CD8-positive, alpha-beta memory T cell (primary cell): ENCODE measurements at regions not wholly inside any gene's neighbourhood (a gene's known extent, or its start where the extent isn't known, plus 50 kb on each side); places are given as distances from the start of the nearest gene placed in this dataset.
A peak's percentile ranks its signal among the peaks of the same experiment; 100 is the strongest.

ENCODE experiments used
- CTCF ChIA-PET: fragments of 350-600 bp; sonication (Branson Sonifier 250); formaldehyde crosslinking; loops from one replicate; lab custom pipeline; 2021; ENCODE audit warnings: antibody characterized with exemption; lab: Charles Lee
- POLR2A ChIA-PET: fragments of 350-600 bp; sonication (Branson Sonifier 250); formaldehyde crosslinking; loops from one replicate; lab custom pipeline; 2021; ENCODE audit warnings: antibody characterized with exemption; lab: Charles Lee
- DNase-seq, 5 donors: peaks; one replicate each; pipeline versions ENCODE4 v3.0.0 to v3.0.0-alpha.2; 2020 to 2022; ENCODE audit warnings: mixed read lengths in 1 of 5
- H3K27ac ChIP-seq: one replicate; pipeline ENCODE4 v1.7.0; 2013; ENCODE audit warnings: low read depth, mild to moderate bottlenecking, low read length, moderate library complexity
- H3K27me3 ChIP-seq: 2 replicates; pipeline ENCODE4 v1.7.0; 2013; ENCODE audit warnings: low read length, mild to moderate bottlenecking; ENCODE audit not compliant: insufficient read depth, poor library complexity, severe bottlenecking
- H3K36me3 ChIP-seq: 2 replicates; pipeline ENCODE4 v1.7.0; 2013; ENCODE audit warnings: mild to moderate bottlenecking, low read length, moderate library complexity; ENCODE audit not compliant: insufficient read depth
- H3K4me1 ChIP-seq: 2 replicates; pipeline ENCODE4 v1.7.0; 2013; ENCODE audit warnings: mild to moderate bottlenecking, low read length, moderate library complexity; ENCODE audit not compliant: insufficient read depth
- H3K4me3 ChIP-seq: 2 replicates; pipeline ENCODE4 v1.7.0; 2013; ENCODE audit warnings: mild to moderate bottlenecking, low read length
- H3K9me3 ChIP-seq: 2 replicates; pipeline ENCODE4 v1.7.0; 2013; ENCODE audit warnings: mild to moderate bottlenecking, low read length
- H3K27ac Mint-ChIP-seq, 8 donors: one replicate each; pipeline ENCODE4 v1.8.0; 2020 to 2021; ENCODE audit warnings: mixed read lengths in 8 of 8, mild to moderate bottlenecking in 6 of 8, inconsistent platforms in 3 of 8, moderate library complexity in 3 of 8
- H3K27me3 Mint-ChIP-seq, 2 donors: one replicate each; pipeline ENCODE4 v1.8.0; 2020 to 2021; ENCODE audit warnings: mixed read lengths in 2 of 2, mild to moderate bottlenecking in 1 of 2, moderate library complexity in 1 of 2
- H3K36me3 Mint-ChIP-seq, 3 donors: one replicate each; pipeline ENCODE4 v1.8.0; 2020 to 2021; ENCODE audit warnings: mixed read lengths in 3 of 3, inconsistent platforms in 1 of 3, mild to moderate bottlenecking in 1 of 3
- H3K4me1 Mint-ChIP-seq, 3 donors: one replicate each; pipeline ENCODE4 v1.8.0; 2020 to 2021; ENCODE audit warnings: mixed read lengths in 3 of 3, inconsistent platforms in 1 of 3, mild to moderate bottlenecking in 1 of 3
- H3K4me3 Mint-ChIP-seq, 7 donors: one replicate each; pipeline ENCODE4 v1.8.0; 2020 to 2021; ENCODE audit warnings: mixed read lengths in 7 of 7, mild to moderate bottlenecking in 6 of 7, moderate library complexity in 4 of 7, inconsistent platforms in 2 of 7
- H3K9me3 Mint-ChIP-seq, 5 donors: one replicate each; pipeline ENCODE4 v1.8.0; 2020 to 2022; ENCODE audit warnings: mixed read lengths in 5 of 5, mild to moderate bottlenecking in 3 of 5, moderate library complexity in 2 of 5, inconsistent platforms in 1 of 5

DNA sequence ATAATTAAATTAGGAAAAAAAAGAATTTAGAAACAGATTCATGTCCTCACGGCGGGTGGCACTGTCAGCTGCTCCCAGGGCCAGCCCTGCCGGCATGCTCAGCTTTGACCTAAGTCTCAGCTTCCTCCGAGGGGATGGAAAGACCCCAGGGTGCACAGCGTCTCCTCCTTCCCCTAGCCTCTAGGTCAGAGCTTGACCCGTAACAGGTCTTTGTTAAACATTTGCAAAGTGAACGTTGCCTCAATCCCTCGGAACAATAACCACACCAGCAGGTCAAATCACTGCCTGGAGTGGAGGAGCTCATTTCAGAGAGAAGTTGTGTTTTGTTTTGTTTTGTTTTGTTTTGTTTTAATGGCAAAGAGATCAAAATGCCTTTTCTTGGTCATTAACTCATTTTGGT, 171.3 kb downstream of the TMEM18 start:
- H3K36me3 ChIP-seq = no peaks in the 10 kb centered on the region
- H3K4me1 ChIP-seq = no peaks in the 10 kb centered on the region
- H3K4me3 ChIP-seq = no peak overlapping the region
- Mint-ChIP-seq H3K36me3 (no peaks in the 10 kb centered on the region), H3K4me1 (no peaks in the 10 kb centered on the region), H3K27ac (no peak overlapping the region), H3K4me3 (no peak overlapping the region), H3K27me3 (peaks cover 2 to 19% of the 10 kb centered on the region in 2 donors), H3K9me3 (peaks cover 0 to 2% (median 0%) of the 10 kb centered on the region in 5 donors)
- H3K27ac ChIP-seq = no peak overlapping the region
- no peaks in the 10 kb centered on the region for H3K9me3 ChIP-seq
- no peaks in the 10 kb centered on the region for H3K27me3 ChIP-seq
- no peak for DNase-seq
- POLR2A ChIA-PET = no interaction called here
- CTCF ChIA-PET = no interaction called here

- Histone ChIP-seq H3K9me3 (no peaks in the 10 kb centered on the region), H3K27me3 (no peaks in the 10 kb centered on the region), H3K4me3 (no peak overlapping the region), H3K36me3 (no peaks in the 10 kb centered on the region), H3K27ac (no peak overlapping the region), H3K4me1 (no peaks in the 10 kb centered on the region)
- ChIA-PET POLR2A (no interaction called here), CTCF (no interaction called here)
- DNase-seq = no peak
- Mint-ChIP-seq H3K27me3 (peaks cover 4 to 19% of the 10 kb centered on the region in 2 donors), H3K36me3 (no peaks in the 10 kb centered on the region), H3K4me3 (no peak overlapping the region), H3K9me3 (no peaks in the 10 kb centered on the region), H3K4me1 (no peaks in the 10 kb centered on the region), H3K27ac (no peak overlapping the region)
Measured at GRCh38 chr2:503288-503999, 173.8 kb downstream of the TMEM18 start.

DNA sequence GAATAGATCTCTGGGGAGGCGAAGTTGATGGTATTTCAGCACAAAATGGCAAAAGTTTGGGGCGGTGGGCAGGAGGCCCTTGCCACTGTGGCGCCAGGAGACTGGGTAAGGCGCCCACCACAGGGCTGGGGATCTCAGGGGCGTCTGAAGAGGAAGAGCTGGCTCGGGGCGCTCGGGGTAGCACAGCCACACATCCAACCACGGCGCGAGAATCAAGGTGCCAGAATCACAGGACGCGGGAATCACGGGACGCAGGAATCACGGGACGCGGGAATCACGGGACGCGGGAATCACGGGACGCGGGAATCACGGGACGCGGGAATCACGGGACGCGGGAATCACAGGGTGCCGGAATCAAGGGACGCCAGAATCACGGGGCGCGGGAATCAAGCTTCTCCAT, 174.4 kb downstream of the TMEM18 start:
- Mint-ChIP-seq H3K36me3 (no peaks in the 10 kb centered on the region), H3K27me3 (peaks cover 4 to 19% of the 10 kb centered on the region in 2 donors), H3K27ac (no peak overlapping the region), H3K4me3 (no peak overlapping the region), H3K4me1 (no peaks in the 10 kb centered on the region), H3K9me3 (no peaks in the 10 kb centered on the region)
- H3K27me3 ChIP-seq = no peaks in the 10 kb centered on the region
- DNase-seq = no peak
- CTCF ChIA-PET = no interaction called here
- no peaks in the 10 kb centered on the region for H3K4me1 ChIP-seq
- no peak overlapping the region for H3K27ac ChIP-seq
- POLR2A ChIA-PET = no interaction called here
- no peak overlapping the region for H3K4me3 ChIP-seq
- no peaks in the 10 kb centered on the region for H3K9me3 ChIP-seq
- H3K36me3 ChIP-seq = no peaks in the 10 kb centered on the region

DNA sequence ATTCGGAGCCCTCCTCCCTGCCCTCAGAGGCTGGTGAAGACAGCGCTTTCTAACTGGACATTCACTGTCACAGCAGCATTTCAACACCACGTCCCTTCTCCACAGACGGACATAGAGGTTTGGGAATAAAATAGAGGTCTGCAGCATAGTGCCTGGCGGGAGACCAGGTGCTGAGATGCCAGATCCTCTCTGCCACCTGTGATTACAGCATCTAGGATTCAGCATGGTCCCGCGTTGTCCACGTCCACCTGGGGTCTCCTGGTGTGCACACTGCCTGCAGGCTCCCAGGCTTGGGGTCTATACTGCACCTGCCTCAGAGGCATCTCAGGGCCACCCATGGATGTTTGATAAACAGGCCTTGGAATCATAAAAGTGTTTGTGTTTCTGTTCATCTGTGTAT, 175.5 kb downstream of the TMEM18 start:
- Mint-ChIP-seq H3K4me1 (peaks cover 0 to 2% (median 0%) of the 10 kb centered on the region in 3 donors), H3K27me3 (peaks cover 4 to 23% of the 10 kb centered on the region in 2 donors), H3K9me3 (no peaks in the 10 kb centered on the region), H3K4me3 (no peak overlapping the region), H3K36me3 (no peaks in the 10 kb centered on the region), H3K27ac (no peak overlapping the region)
- no peak for DNase-seq
- Histone ChIP-seq H3K36me3 (no peaks in the 10 kb centered on the region), H3K9me3 (no peaks in the 10 kb centered on the region), H3K27me3 (no peaks in the 10 kb centered on the region), H3K4me3 (no peak overlapping the region), H3K4me1 (no peaks in the 10 kb centered on the region), H3K27ac (no peak overlapping the region)
- CTCF ChIA-PET = no interaction called here
- POLR2A ChIA-PET = no interaction called here

DNA sequence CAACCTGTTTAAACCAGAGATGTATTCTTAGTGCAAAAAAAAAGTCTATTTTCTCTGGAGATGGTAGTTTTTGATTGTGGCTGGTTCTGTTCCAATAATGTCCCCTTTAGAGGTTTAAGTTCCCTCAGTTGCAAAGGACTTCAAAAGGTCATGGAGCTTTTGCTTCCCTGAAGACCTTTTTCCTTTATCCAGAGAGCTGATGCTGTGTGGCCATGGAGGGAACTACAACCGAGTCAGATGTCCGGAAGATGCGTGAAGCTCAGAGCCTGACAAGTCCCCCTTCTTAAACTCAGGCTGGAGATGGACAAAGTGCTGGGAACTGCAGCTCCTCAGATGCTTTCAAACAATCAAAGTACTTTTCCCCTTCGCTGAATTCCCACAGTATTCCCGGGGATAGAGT, 176.1 kb downstream of the TMEM18 start:
- no peak overlapping the region for H3K27ac Mint-ChIP-seq
- no peaks in the 10 kb centered on the region for H3K9me3 Mint-ChIP-seq
- peaks cover 4 to 23% of the 10 kb centered on the region in 2 donors for H3K27me3 Mint-ChIP-seq
- Histone ChIP-seq H3K9me3 (no peaks in the 10 kb centered on the region), H3K4me3 (no peak overlapping the region), H3K36me3 (no peaks in the 10 kb centered on the region), H3K4me1 (no peaks in the 10 kb centered on the region), H3K27ac (no peak overlapping the region), H3K27me3 (no peaks in the 10 kb centered on the region)
- H3K4me3 Mint-ChIP-seq = no peak overlapping the region
- ChIA-PET POLR2A (no interaction called here), CTCF (no interaction called here)
- no peak for DNase-seq
- H3K36me3 Mint-ChIP-seq = no peaks in the 10 kb centered on the region
- H3K4me1 Mint-ChIP-seq = peaks cover 0 to 2% (median 0%) of the 10 kb centered on the region in 3 donors

DNA sequence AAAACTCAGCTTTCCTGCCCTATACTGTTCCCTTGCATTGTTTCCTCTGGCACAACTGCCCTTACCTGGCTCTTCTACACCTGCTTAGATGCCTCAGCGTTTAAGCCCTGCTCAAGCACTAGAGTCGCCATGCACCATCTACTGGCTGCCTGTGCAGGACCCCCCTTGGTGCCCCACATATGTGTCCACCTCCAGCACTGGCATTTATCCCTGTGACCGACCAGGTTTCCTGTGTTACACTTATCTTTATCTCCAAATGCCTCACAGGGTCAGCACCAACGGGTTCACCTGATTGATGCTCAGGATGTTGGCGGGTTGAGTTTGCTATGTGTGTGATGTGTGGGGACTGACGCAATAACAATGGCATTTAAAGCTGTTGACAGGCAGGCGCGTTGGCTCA, 177.5 kb downstream of the TMEM18 start:
- Histone ChIP-seq H3K4me3 (no peak overlapping the region), H3K27ac (no peak overlapping the region), H3K36me3 (no peaks in the 10 kb centered on the region), H3K4me1 (no peaks in the 10 kb centered on the region), H3K9me3 (no peaks in the 10 kb centered on the region), H3K27me3 (no peaks in the 10 kb centered on the region)
- H3K9me3 Mint-ChIP-seq = no peaks in the 10 kb centered on the region
- peaks cover 0 to 2% (median 0%) of the 10 kb centered on the region in 3 donors for H3K4me1 Mint-ChIP-seq
- H3K36me3 Mint-ChIP-seq = no peaks in the 10 kb centered on the region
- H3K27ac Mint-ChIP-seq = peak overlapping the region in 1 of 8 donors; percentile 29
- H3K27me3 Mint-ChIP-seq = peaks cover 4 to 23% of the 10 kb centered on the region in 2 donors
- no peak overlapping the region for H3K4me3 Mint-ChIP-seq
- ChIA-PET CTCF (no interaction called here), POLR2A (no interaction called here)
- no peak for DNase-seq

GRCh38 chr2:498493-499178, 178.6 kb downstream of the TMEM18 start:
- Histone ChIP-seq H3K4me1 (no peaks in the 10 kb centered on the region), H3K36me3 (no peaks in the 10 kb centered on the region), H3K4me3 (no peak overlapping the region), H3K27me3 (no peaks in the 10 kb centered on the region), H3K27ac (no peak overlapping the region), H3K9me3 (no peaks in the 10 kb centered on the region)
- peaks cover 7 to 17% of the 10 kb centered on the region in 2 donors for H3K27me3 Mint-ChIP-seq
- peaks cover 0 to 2% (median 0%) of the 10 kb centered on the region in 3 donors for H3K4me1 Mint-ChIP-seq
- POLR2A ChIA-PET = no interaction called here
- no peak overlapping the region for H3K27ac Mint-ChIP-seq
- no peak for DNase-seq
- no peaks in the 10 kb centered on the region for H3K9me3 Mint-ChIP-seq
- no peak overlapping the region for H3K4me3 Mint-ChIP-seq
- no peaks in the 10 kb centered on the region for H3K36me3 Mint-ChIP-seq
- CTCF ChIA-PET = no interaction called here

DNA sequence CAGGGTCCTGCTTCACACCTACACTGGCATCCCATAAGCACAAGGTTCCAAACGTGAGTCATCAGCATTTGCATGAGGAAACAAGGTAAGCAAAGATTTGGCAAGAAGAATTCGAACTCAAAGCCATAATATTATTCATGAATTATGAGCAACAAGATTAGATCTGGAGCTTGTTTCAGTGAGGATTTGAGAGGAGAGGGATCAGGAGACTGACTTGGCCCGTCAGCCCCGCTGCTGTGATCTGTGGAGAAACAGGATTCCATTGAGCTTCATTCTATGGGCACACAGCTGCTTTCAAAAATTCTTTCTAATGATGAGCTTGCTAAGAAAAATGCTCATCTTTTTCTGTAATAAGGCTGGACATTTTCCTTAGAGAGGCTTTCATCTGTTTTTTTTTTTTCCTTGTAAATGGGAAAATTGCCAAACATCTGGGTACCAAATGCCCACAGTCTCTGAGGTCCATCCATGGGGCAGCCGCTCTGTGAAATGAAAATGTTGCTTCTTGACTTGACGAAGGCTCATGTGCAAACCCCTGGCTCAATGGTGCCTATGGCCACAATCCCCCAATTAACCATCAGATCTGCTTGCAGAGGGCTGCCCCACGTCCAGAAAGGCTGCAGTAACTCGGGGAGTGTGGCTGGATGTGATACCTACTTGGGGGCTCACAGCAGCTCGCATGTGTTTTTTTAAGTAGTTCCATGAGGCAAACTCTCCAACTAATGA, 179.3 kb downstream of the TMEM18 start:
- Mint-ChIP-seq H3K9me3 (no peaks in the 10 kb centered on the region), H3K27ac (no peak overlapping the region), H3K4me1 (peaks cover 0 to 2% (median 0%) of the 10 kb centered on the region in 3 donors), H3K27me3 (peaks cover 11 to 22% of the 10 kb centered on the region in 2 donors), H3K4me3 (no peak overlapping the region), H3K36me3 (no peaks in the 10 kb centered on the region)
- DNase-seq = no peak
- H3K4me3 ChIP-seq = no peak overlapping the region
- no peaks in the 10 kb centered on the region for H3K27me3 ChIP-seq
- H3K4me1 ChIP-seq = no peaks in the 10 kb centered on the region
- ChIA-PET CTCF (no interaction called here), POLR2A (no interaction called here)
- H3K27ac ChIP-seq = no peak overlapping the region
- no peaks in the 10 kb centered on the region for H3K36me3 ChIP-seq
- H3K9me3 ChIP-seq = no peaks in the 10 kb centered on the region
